Astrocyte (in vitro differentiated cells and primary cell): ENCODE measurements at regions not wholly inside any gene's neighbourhood (a gene's known extent, or its start where the extent isn't known, plus 50 kb on each side); places are given as distances from the start of the nearest gene placed in this dataset.
A peak's percentile ranks its signal among the peaks of the same experiment; 100 is the strongest.

Source experiments
- DNase-seq: peaks from one replicate; pipeline ENCODE4 v3.0.0-alpha.2; 2010; ENCODE audit warnings: low read depth
- FAIRE-seq: peaks from 2 replicates; lab custom pipeline; 2011; peaks lifted over from hg19 to GRCh38; lab: Jason Lieb, UNC
- H2AFZ ChIP-seq: 2 replicates; pipeline ENCODE4 v1.6.0; 2012; ENCODE audit warnings: low read depth, low read length, inconsistent platforms
- H3K27ac ChIP-seq: 2 replicates; pipeline ENCODE4 v1.5.1; 2011; ENCODE audit warnings: low read depth, low read length, inconsistent platforms
- H3K27me3 ChIP-seq: 2 replicates; pipeline ENCODE4 v1.6.0; 2011; ENCODE audit warnings: low read length, inconsistent platforms; ENCODE audit not compliant: insufficient read depth
- H3K36me3 ChIP-seq: 2 replicates; pipeline ENCODE4 v1.5.1; 2011; ENCODE audit warnings: low read length, inconsistent platforms; ENCODE audit not compliant: insufficient read depth
- H3K4me1 ChIP-seq: 2 replicates; pipeline ENCODE4 v1.5.1; 2011; ENCODE audit warnings: low read length, inconsistent platforms; ENCODE audit not compliant: insufficient read depth
- H3K4me2 ChIP-seq: 2 replicates; pipeline ENCODE4 v1.6.0; 2012; ENCODE audit warnings: low read length, inconsistent platforms
- H3K4me3 ChIP-seq: 2 replicates; pipeline ENCODE4 v1.5.1; 2011; ENCODE audit warnings: low read depth, mild to moderate bottlenecking, low read length, inconsistent platforms; ENCODE audit not compliant: insufficient read depth
- H3K79me2 ChIP-seq: 2 replicates; pipeline ENCODE4 v1.6.0; 2012; ENCODE audit warnings: mild to moderate bottlenecking, low read length, inconsistent platforms; ENCODE audit not compliant: insufficient read depth
- H3K9ac ChIP-seq: 2 replicates; pipeline ENCODE4 v1.6.0; 2012; ENCODE audit warnings: mild to moderate bottlenecking, low read length, inconsistent platforms
- H3K9me3 ChIP-seq: 2 replicates; pipeline ENCODE4 v1.5.1; 2012; ENCODE audit warnings: low read depth, mild to moderate bottlenecking, low read length, inconsistent platforms; ENCODE audit not compliant: insufficient read depth
- H4K20me1 ChIP-seq: 2 replicates; pipeline ENCODE4 v1.6.0; 2012; ENCODE audit warnings: low read length, inconsistent platforms; ENCODE audit not compliant: insufficient read depth
- H3K27ac Mint-ChIP-seq: one replicate; pipeline ENCODE4 v1.8.0; 2021; ENCODE audit warnings: mild to moderate bottlenecking, mixed read lengths; ENCODE audit not compliant: unreplicated experiment
- H3K27me3 Mint-ChIP-seq: one replicate; pipeline ENCODE4 v1.8.0; 2021; ENCODE audit warnings: low read depth, mixed read lengths; ENCODE audit not compliant: unreplicated experiment
- H3K36me3 Mint-ChIP-seq: one replicate; pipeline ENCODE4 v1.8.0; 2021; ENCODE audit warnings: low read depth, mixed read lengths; ENCODE audit not compliant: unreplicated experiment
- H3K4me1 Mint-ChIP-seq: one replicate; pipeline ENCODE4 v1.8.0; 2021; ENCODE audit warnings: low read depth, mixed read lengths; ENCODE audit not compliant: unreplicated experiment
- H3K4me3 Mint-ChIP-seq: one replicate; pipeline ENCODE4 v1.8.0; 2021; ENCODE audit warnings: mild to moderate bottlenecking, moderate library complexity, mixed read lengths; ENCODE audit not compliant: unreplicated experiment
- H3K9me3 Mint-ChIP-seq: one replicate; pipeline ENCODE4 v1.8.0; 2021; ENCODE audit warnings: mild to moderate bottlenecking, mixed read lengths; ENCODE audit not compliant: unreplicated experiment
- EZH2 ChIP-seq: IDR thresholded peaks from 2 replicates; pipeline ENCODE4 v1.6.1; 2012; ENCODE audit warnings: mild to moderate bottlenecking, low read length, inconsistent platforms; ENCODE audit not compliant: insufficient read depth
- TF ChIP-seq, protein P1 (sequence below): IDR thresholded peaks from 2 replicates; pipeline ENCODE4 v1.5.1; 2011; ENCODE audit warnings: low read depth, mild to moderate bottlenecking, inconsistent platforms, low read length, moderate library complexity; ENCODE audit not compliant: insufficient read depth

DNA sequence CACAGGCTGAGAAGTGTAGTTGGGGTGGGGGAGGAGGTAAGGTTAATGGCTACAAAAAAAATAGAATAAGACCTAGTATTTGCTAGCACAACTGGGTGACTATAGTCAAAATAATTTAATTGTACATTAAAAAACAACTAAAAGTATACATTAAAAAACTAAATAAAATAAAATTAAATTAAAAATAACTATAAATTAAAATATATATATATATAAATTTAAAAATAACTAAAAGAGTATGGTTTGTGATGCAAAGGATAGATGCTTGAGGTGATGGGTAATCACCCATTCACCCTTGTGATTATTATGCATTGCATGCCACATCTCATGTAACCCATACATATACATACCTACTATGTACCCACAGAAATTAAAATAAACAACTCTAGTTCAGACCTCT, 762.5 kb downstream of the SORCS1 start:
- TF ChIP-seq, protein P1, sequence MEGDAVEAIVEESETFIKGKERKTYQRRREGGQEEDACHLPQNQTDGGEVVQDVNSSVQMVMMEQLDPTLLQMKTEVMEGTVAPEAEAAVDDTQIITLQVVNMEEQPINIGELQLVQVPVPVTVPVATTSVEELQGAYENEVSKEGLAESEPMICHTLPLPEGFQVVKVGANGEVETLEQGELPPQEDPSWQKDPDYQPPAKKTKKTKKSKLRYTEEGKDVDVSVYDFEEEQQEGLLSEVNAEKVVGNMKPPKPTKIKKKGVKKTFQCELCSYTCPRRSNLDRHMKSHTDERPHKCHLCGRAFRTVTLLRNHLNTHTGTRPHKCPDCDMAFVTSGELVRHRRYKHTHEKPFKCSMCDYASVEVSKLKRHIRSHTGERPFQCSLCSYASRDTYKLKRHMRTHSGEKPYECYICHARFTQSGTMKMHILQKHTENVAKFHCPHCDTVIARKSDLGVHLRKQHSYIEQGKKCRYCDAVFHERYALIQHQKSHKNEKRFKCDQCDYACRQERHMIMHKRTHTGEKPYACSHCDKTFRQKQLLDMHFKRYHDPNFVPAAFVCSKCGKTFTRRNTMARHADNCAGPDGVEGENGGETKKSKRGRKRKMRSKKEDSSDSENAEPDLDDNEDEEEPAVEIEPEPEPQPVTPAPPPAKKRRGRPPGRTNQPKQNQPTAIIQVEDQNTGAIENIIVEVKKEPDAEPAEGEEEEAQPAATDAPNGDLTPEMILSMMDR: no peak
- no peaks in the 10 kb centered on the region for H3K9me3 ChIP-seq
- no peaks in the 10 kb centered on the region for H4K20me1 ChIP-seq
- FAIRE-seq: no peak
- no peak overlapping the region for H3K4me2 ChIP-seq
- no peak overlapping the region for H2AFZ ChIP-seq
- Mint-ChIP-seq H3K9me3 (no peaks in the 10 kb centered on the region), H3K27ac (no peak overlapping the region), H3K27me3 (no peaks in the 10 kb centered on the region), H3K4me1 (no peaks in the 10 kb centered on the region), H3K4me3 (no peak overlapping the region), H3K36me3 (no peaks in the 10 kb centered on the region)
- H3K36me3 ChIP-seq: no peaks in the 10 kb centered on the region
- H3K79me2 ChIP-seq: no peaks in the 10 kb centered on the region
- H3K4me1 ChIP-seq: no peaks in the 10 kb centered on the region
- no peaks in the 10 kb centered on the region for H3K27me3 ChIP-seq
- no peak overlapping the region for H3K9ac ChIP-seq
- H3K27ac ChIP-seq: no peak overlapping the region
- no peak overlapping the region for H3K4me3 ChIP-seq
- DNase-seq: no peak

DNA sequence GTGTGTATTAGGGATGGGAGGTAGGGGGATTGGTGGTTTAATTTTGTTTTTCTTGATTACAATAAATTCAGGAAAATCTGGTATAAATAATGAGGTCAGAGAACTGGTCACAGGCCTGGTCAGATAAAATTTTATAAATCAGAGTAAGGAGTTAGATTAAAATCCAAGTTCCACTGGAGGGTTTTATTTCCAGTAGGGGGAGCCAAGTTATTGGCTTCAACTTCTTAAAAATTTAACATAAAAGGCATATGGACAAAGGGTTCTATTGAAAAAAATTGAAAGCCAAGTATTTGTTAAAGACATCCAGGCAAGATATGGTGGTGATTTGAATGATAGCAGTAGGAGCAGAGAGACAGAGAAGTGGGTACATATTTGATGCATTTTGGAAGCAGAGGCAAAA, 763.3 kb downstream of the SORCS1 start:
- DNase-seq: no peak
- no peaks in the 10 kb centered on the region for H4K20me1 ChIP-seq

GRCh38 chr10:106399112-106399511, 765.4 kb downstream of the SORCS1 start:
- Histone ChIP-seq H3K9ac (no peak overlapping the region), H3K9me3 (no peaks in the 10 kb centered on the region), H3K27ac (no peak overlapping the region), H3K79me2 (no peaks in the 10 kb centered on the region), H3K4me3 (no peak overlapping the region), H2AFZ (no peak overlapping the region), H3K27me3 (no peaks in the 10 kb centered on the region), H4K20me1 (no peaks in the 10 kb centered on the region), H3K36me3 (no peaks in the 10 kb centered on the region), H3K4me2 (no peak overlapping the region), H3K4me1 (no peaks in the 10 kb centered on the region)
- H3K27me3 Mint-ChIP-seq: no peaks in the 10 kb centered on the region
- H3K9me3 Mint-ChIP-seq: no peaks in the 10 kb centered on the region
- TF ChIP-seq, protein P1: no peak
- TF ChIP-seq EZH2: no peak
- no peaks in the 10 kb centered on the region for H3K36me3 Mint-ChIP-seq
- H3K27ac Mint-ChIP-seq: no peak overlapping the region
- no peak for FAIRE-seq
- DNase-seq: no peak
- H3K4me3 Mint-ChIP-seq: no peak overlapping the region
- H3K4me1 Mint-ChIP-seq: no peaks in the 10 kb centered on the region

More for the DNA sequence above, 763.3 kb downstream of the SORCS1 start:
- Histone ChIP-seq H3K4me3 (no peak overlapping the region), H3K36me3 (no peaks in the 10 kb centered on the region), H3K9me3 (no peaks in the 10 kb centered on the region), H3K4me1 (no peaks in the 10 kb centered on the region), H3K27ac (no peak overlapping the region), H2AFZ (no peak overlapping the region), H3K4me2 (no peak overlapping the region), H3K79me2 (no peaks in the 10 kb centered on the region), H3K27me3 (no peaks in the 10 kb centered on the region), H3K9ac (no peak overlapping the region)
- Mint-ChIP-seq H3K27me3 (no peaks in the 10 kb centered on the region), H3K9me3 (no peaks in the 10 kb centered on the region), H3K4me1 (no peaks in the 10 kb centered on the region), H3K27ac (no peak overlapping the region), H3K36me3 (no peaks in the 10 kb centered on the region), H3K4me3 (no peak overlapping the region)
- FAIRE-seq: no peak
- TF ChIP-seq EZH2: no peak
- TF ChIP-seq, protein P1: peak; percentile 33
